Endothelial cell of umbilical vein (primary cell): ENCODE measurements at regions not wholly inside any gene's neighbourhood (a gene's known extent, or its start where the extent isn't known, plus 50 kb on each side); places are given as distances from the start of the nearest gene placed in this dataset.

Source experiments
- CTCF ChIP-seq, 2 donors: IDR thresholded peaks; 1 replicate in 1 of 2; 2 replicates in 1 of 2; pipeline ENCODE4 v1.5.1; 2011; ENCODE audit warnings: low read length in 2 of 2, mild to moderate bottlenecking in 2 of 2, moderate library complexity in 2 of 2, control low read depth in 1 of 2, inconsistent platforms in 1 of 2, low read depth in 1 of 2; ENCODE audit not compliant: insufficient read depth in 1 of 2; ENCODE audit errors: extremely low read depth in 1 of 2
- EZH2 ChIP-seq: IDR thresholded peaks from 2 replicates; pipeline ENCODE4 v1.6.1; 2012; ENCODE audit warnings: borderline replicate concordance, low read depth, mild to moderate bottlenecking, moderate library complexity, low read length, inconsistent platforms; ENCODE audit not compliant: severe bottlenecking
- MAX ChIP-seq: IDR thresholded peaks from 2 replicates; pipeline ENCODE4 v1.6.1; 2011; ENCODE audit not compliant: insufficient read depth, insufficient read length
- POLR2A ChIP-seq: IDR thresholded peaks from 2 replicates; pipeline ENCODE4 v1.6.1; 2012; ENCODE audit warnings: low read depth, mild to moderate bottlenecking, control low read depth, low read length
- POLR2AphosphoS5 ChIP-seq: IDR thresholded peaks from 2 replicates; pipeline ENCODE4 v1.6.1; 2012; ENCODE audit warnings: low read depth, mild to moderate bottlenecking, control low read depth, low read length, moderate library complexity; ENCODE audit not compliant: insufficient read depth

GRCh38 chr20:19832875-19833274 lies 74.8 kb downstream of the RIN2 start:
- TF ChIP-seq CTCF (IDR thresholded peaks at IDR 0.05; ENCODE audit: extremely low read depth in 1 of 2, insufficient read depth in 1 of 2, low read depth in 1 of 2, low read length in 2 of 2) (no peak), MAX (no peak), POLR2A (no peak), EZH2 (no peak), POLR2AphosphoS5 (no peak)
